ENCODE measurements at regions not wholly inside any gene's neighbourhood (a gene's known extent, or its start where the extent isn't known, plus 50 kb on each side); places are given as distances from the start of the nearest gene placed in this dataset.

DNA sequence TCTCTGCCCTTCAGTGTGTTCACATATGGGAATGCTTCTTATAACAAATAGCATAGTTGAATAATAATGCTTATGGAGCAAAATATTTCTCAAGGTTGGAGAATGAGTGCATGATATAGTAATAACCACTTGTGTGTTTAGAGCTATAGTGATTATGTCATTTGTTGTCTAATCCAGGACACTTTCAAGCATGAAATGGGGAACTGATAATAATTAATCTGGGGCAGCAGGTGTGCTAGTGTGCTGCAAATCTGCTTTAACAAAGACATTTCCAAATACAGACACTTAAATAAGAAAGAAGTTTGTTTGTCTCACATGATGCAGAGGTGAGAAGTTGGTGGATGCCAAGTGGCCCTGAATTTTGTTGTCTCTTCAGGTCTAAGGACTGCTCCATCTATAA is 579.3 kb upstream of the GRM7 start:
- TF ChIP-seq, protein P1, sequence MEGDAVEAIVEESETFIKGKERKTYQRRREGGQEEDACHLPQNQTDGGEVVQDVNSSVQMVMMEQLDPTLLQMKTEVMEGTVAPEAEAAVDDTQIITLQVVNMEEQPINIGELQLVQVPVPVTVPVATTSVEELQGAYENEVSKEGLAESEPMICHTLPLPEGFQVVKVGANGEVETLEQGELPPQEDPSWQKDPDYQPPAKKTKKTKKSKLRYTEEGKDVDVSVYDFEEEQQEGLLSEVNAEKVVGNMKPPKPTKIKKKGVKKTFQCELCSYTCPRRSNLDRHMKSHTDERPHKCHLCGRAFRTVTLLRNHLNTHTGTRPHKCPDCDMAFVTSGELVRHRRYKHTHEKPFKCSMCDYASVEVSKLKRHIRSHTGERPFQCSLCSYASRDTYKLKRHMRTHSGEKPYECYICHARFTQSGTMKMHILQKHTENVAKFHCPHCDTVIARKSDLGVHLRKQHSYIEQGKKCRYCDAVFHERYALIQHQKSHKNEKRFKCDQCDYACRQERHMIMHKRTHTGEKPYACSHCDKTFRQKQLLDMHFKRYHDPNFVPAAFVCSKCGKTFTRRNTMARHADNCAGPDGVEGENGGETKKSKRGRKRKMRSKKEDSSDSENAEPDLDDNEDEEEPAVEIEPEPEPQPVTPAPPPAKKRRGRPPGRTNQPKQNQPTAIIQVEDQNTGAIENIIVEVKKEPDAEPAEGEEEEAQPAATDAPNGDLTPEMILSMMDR (IDR thresholded peaks at IDR 0.05): no peak
- no peak for TF ChIP-seq EP300 (IDR thresholded peaks at IDR 0.05)
- no peak for TF ChIP-seq POLR2A (IDR thresholded peaks at IDR 0.05)
- no peak for TF ChIP-seq POLR2AphosphoS5 (IDR thresholded peaks at IDR 0.05)
